ENCODE measurements at regions not wholly inside any gene's neighbourhood (a gene's known extent, or its start where the extent isn't known, plus 50 kb on each side); places are given as distances from the start of the nearest gene placed in this dataset.

GRCh38 chr21:39098696-39099200 lies 84.5 kb downstream of the PSMG1 start:
- Histone ChIP-seq H3K36me3 (ENCODE audit: insufficient read depth, low read length) (no peaks in the 10 kb centered on the region), H3K27ac (no peak overlapping the region), H3K9me3 (ENCODE audit: low read depth, low read length) (no peaks in the 10 kb centered on the region), H3K4me3 (no peak overlapping the region), H3K9ac (ENCODE audit: insufficient read length) (no peak overlapping the region)
- no peak for DNase-seq (ENCODE audit: low read depth, low spot score)
- TF ChIP-seq EZH2 (IDR thresholded peaks at IDR 0.05) (no peak), POLR2AphosphoS5 (IDR thresholded peaks at IDR 0.05; ENCODE audit: borderline replicate concordance, low read depth, low read length) (no peak), FOXP2 (optimal IDR thresholded peaks at IDR 0.05; ENCODE audit: control extremely low read depth, extremely low read length, insufficient read depth) (no peak)

- Histone ChIP-seq H3K9me3 (ENCODE audit: low read depth, low read length) (no peaks in the 10 kb centered on the region), H3K9ac (ENCODE audit: insufficient read length) (no peak overlapping the region), H3K36me3 (ENCODE audit: insufficient read depth, low read length) (no peaks in the 10 kb centered on the region), H3K27ac (no peak overlapping the region), H3K4me3 (no peak overlapping the region)
- no peak for TF ChIP-seq POLR2AphosphoS5 (IDR thresholded peaks at IDR 0.05; ENCODE audit: borderline replicate concordance, low read depth, low read length)
- TF ChIP-seq FOXP2 (optimal IDR thresholded peaks at IDR 0.05; ENCODE audit: control extremely low read depth, extremely low read length, insufficient read depth) = no peak
- TF ChIP-seq EZH2 (IDR thresholded peaks at IDR 0.05) = no peak
- DNase-seq (ENCODE audit: low read depth, low spot score) = no peak
These were observed 85.3 kb downstream of the PSMG1 start for GRCh38 chr21:39097981-39098380.

DNA sequence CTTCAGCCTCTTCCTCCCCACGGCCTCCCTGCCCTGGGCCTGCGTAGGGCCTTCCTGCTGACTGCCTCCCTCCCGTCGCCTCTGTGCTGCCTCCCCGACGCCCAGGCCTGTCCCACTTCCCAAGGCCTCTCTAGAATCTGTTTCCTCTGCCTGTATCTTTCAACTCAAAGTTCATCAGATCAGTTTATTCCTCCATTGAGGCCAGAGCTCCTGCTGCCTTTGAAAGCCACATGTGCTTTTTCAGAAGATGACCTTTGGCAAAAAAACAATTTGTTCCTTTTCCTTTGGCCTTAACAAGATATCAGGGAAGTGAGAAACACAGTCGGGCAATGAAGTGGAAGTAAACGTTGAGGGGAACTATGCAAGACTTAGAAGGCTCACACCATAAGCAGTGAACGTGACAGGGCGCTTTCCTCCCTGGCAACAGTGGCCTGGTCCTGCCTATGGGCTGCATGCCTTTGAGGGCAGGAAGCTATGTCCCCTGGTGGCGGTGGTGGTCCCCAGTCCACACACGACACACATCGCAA lies 85.9 kb downstream of the PSMG1 start:
- H3K27ac ChIP-seq = no peak overlapping the region
- no peak overlapping the region for H3K9ac ChIP-seq (ENCODE audit: insufficient read length)
- H3K36me3 ChIP-seq (ENCODE audit: insufficient read depth, low read length) = no peaks in the 10 kb centered on the region
- no peaks in the 10 kb centered on the region for H3K9me3 ChIP-seq (ENCODE audit: low read depth, low read length)
- DNase-seq (ENCODE audit: low read depth, low spot score) = no peak
- no peak overlapping the region for H3K4me3 ChIP-seq
- TF ChIP-seq EZH2 (IDR thresholded peaks at IDR 0.05) = no peak
- no peak for TF ChIP-seq POLR2AphosphoS5 (IDR thresholded peaks at IDR 0.05; ENCODE audit: borderline replicate concordance, low read depth, low read length)
- no peak for TF ChIP-seq FOXP2 (optimal IDR thresholded peaks at IDR 0.05; ENCODE audit: control extremely low read depth, extremely low read length, insufficient read depth)

DNA sequence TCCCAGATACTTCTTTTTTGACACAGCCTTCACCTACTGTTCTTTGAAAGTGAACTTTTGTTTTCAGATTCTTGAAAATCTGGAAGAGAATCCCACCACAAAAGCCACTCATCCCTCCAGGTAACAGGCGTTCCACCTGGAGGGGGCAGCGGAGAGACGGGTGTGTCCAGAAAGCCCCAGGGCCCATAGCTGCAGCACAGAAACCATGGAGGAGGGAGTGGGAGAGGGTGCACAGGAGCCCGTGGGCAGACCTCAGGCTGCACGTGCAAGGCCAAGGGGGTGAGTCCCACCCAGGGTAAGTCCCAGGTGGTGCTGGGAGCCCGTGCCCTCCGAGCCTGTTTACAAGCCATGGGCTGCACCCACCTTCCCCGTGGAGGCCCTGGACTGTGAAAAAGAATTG lies 86.5 kb downstream of the PSMG1 start:
- Histone ChIP-seq H3K36me3 (ENCODE audit: insufficient read depth, low read length) (no peaks in the 10 kb centered on the region), H3K27ac (no peak overlapping the region), H3K9ac (ENCODE audit: insufficient read length) (no peak overlapping the region), H3K9me3 (ENCODE audit: low read depth, low read length) (no peaks in the 10 kb centered on the region), H3K4me3 (no peak overlapping the region)
- TF ChIP-seq POLR2AphosphoS5 (IDR thresholded peaks at IDR 0.05; ENCODE audit: borderline replicate concordance, low read depth, low read length) (no peak), FOXP2 (optimal IDR thresholded peaks at IDR 0.05; ENCODE audit: control extremely low read depth, extremely low read length, insufficient read depth) (no peak), EZH2 (IDR thresholded peaks at IDR 0.05) (no peak)
- DNase-seq (ENCODE audit: low read depth, low spot score) = no peak

GRCh38 chr21:39095681-39096080 lies 87.6 kb downstream of the PSMG1 start:
- Histone ChIP-seq H3K4me3 (no peak overlapping the region), H3K9ac (ENCODE audit: insufficient read length) (no peak overlapping the region), H3K27ac (no peak overlapping the region), H3K36me3 (ENCODE audit: insufficient read depth, low read length) (no peaks in the 10 kb centered on the region), H3K9me3 (ENCODE audit: low read depth, low read length) (no peaks in the 10 kb centered on the region)
- no peak for DNase-seq (ENCODE audit: low read depth, low spot score)
- no peak for TF ChIP-seq POLR2AphosphoS5 (IDR thresholded peaks at IDR 0.05; ENCODE audit: borderline replicate concordance, low read depth, low read length)
- TF ChIP-seq FOXP2 (optimal IDR thresholded peaks at IDR 0.05; ENCODE audit: control extremely low read depth, extremely low read length, insufficient read depth) = no peak
- TF ChIP-seq EZH2 (IDR thresholded peaks at IDR 0.05) = no peak

GRCh38 chr21:39094847-39095579 lies 88.2 kb downstream of the PSMG1 start:
- H3K9ac ChIP-seq (ENCODE audit: insufficient read length) = no peak overlapping the region
- H3K9me3 ChIP-seq (ENCODE audit: low read depth, low read length) = no peaks in the 10 kb centered on the region
- H3K27ac ChIP-seq = no peak overlapping the region
- no peaks in the 10 kb centered on the region for H3K36me3 ChIP-seq (ENCODE audit: insufficient read depth, low read length)
- no peak overlapping the region for H3K4me3 ChIP-seq
- TF ChIP-seq EZH2 (IDR thresholded peaks at IDR 0.05) (no peak), FOXP2 (optimal IDR thresholded peaks at IDR 0.05; ENCODE audit: control extremely low read depth, extremely low read length, insufficient read depth) (no peak), POLR2AphosphoS5 (IDR thresholded peaks at IDR 0.05; ENCODE audit: borderline replicate concordance, low read depth, low read length) (no peak)
- DNase-seq (ENCODE audit: low read depth, low spot score) = no peak

DNA sequence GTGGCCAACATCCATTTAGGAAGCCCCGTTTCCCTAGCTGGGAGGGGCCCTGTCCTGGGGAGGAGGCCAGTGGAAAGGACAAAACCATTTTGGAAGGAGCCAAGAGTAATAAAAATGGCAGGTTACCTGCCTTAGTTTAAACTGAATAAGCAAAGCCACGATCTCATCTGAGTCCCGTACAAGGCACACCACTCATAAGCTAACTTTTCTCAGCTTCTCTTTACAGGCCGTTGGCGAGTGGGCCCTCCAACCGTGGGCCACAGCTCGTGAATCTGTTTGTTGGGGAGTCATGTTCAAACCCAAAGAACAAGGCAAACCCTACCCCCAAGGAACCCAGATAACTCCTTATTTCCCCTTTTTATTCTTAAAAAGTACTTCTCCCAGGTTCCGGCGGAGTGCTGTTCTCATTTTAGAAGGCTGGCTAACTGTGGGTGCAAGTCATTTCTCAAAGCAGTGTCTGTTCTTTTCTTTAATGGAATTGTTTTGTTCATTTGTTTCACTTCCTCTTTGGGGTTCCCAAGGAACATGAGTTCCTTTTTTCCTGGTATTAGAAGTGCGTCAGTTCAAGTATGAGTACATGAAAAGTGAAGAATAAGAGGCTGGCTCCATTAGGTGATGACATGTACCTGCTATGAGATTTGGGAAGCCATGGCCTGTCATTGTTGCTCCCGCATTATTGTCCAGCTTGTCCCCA lies 89.0 kb downstream of the PSMG1 start:
- TF ChIP-seq POLR2AphosphoS5 (IDR thresholded peaks at IDR 0.05; ENCODE audit: borderline replicate concordance, low read depth, low read length) (no peak), EZH2 (IDR thresholded peaks at IDR 0.05) (no peak), FOXP2 (optimal IDR thresholded peaks at IDR 0.05; ENCODE audit: control extremely low read depth, extremely low read length, insufficient read depth) (no peak)
- Histone ChIP-seq H3K27ac (no peak overlapping the region), H3K9me3 (ENCODE audit: low read depth, low read length) (no peaks in the 10 kb centered on the region), H3K9ac (ENCODE audit: insufficient read length) (no peak overlapping the region), H3K36me3 (ENCODE audit: insufficient read depth, low read length) (no peaks in the 10 kb centered on the region), H3K4me3 (no peak overlapping the region)
- no peak for DNase-seq (ENCODE audit: low read depth, low spot score)

- no peaks in the 10 kb centered on the region for H3K36me3 ChIP-seq (ENCODE audit: insufficient read depth, low read length)
- no peak overlapping the region for H3K9ac ChIP-seq (ENCODE audit: insufficient read length)
- H3K9me3 ChIP-seq (ENCODE audit: low read depth, low read length) = no peaks in the 10 kb centered on the region
- TF ChIP-seq FOXP2 (optimal IDR thresholded peaks at IDR 0.05; ENCODE audit: control extremely low read depth, extremely low read length, insufficient read depth) = no peak
- TF ChIP-seq EZH2 (IDR thresholded peaks at IDR 0.05) = no peak
- no peak for TF ChIP-seq POLR2AphosphoS5 (IDR thresholded peaks at IDR 0.05; ENCODE audit: borderline replicate concordance, low read depth, low read length)
- no peak for DNase-seq (ENCODE audit: low read depth, low spot score)
- no peak overlapping the region for H3K27ac ChIP-seq
- H3K4me3 ChIP-seq = no peak overlapping the region
These were observed 89.7 kb downstream of the PSMG1 start for GRCh38 chr21:39093526-39093925.
